K562 (cell line): ENCODE measurements at regions not wholly inside any gene's neighbourhood (a gene's known extent, or its start where the extent isn't known, plus 50 kb on each side); places are given as distances from the start of the nearest gene placed in this dataset.

Experiments used
- ATAC-seq: fragments of 200-7000 bp; cut with Tn5 transposase; 3 replicates; pipeline ENCODE4 v1.9.1; 2020; ENCODE audit warnings: moderate library complexity
- BruUV-seq: library from RNA; stranded (reverse); fragments of 400-500 nt; replicated peaks from 2 replicates; lab custom pipeline; 2021; lab: Mats Ljungman, UMichigan
- CTCF ChIA-PET: fragments of 300-600 bp; formaldehyde crosslinking; extraction: SDS; loops from one replicate; lab custom pipeline; 2021; ENCODE audit warnings: low intra/inter-chr PET ratio; lab: Yijun Ruan, JAX
- POLR2A ChIA-PET: fragments of 300-600, 350-650 bp; sonication (Branson Sonifier 250); formaldehyde crosslinking; extraction: SDS; loops from one replicate; lab custom pipeline; 2021; ENCODE audit warnings: antibody characterized with exemption, inconsistent platforms; lab: Yijun Ruan, JAX
- DNase-seq, 4 experiments: peaks; one replicate each; pipeline versions ENCODE4 v3.0.0 to v3.0.0-alpha.2; 2011 to 2018; ENCODE audit warnings: low spot score in 3 of 4, mixed read lengths in 3 of 4; ENCODE audit errors: extremely low read depth in 1 of 4
- FAIRE-seq: peaks from 2 replicates; lab custom pipeline; 2011; peaks lifted over from hg19 to GRCh38; lab: Jason Lieb, UNC
- H2AFZ ChIP-seq: 2 replicates; pipeline ENCODE4 v1.6.0; 2011; ENCODE audit warnings: low read depth, low read length, control low read depth, inconsistent platforms
- H3K27ac ChIP-seq: fragments of 200-600 bp; 3 replicates; pipeline ENCODE4 v1.8.0; 2011; ENCODE audit warnings: low read depth, mild to moderate bottlenecking, control low read depth, inconsistent platforms, low read length, moderate library complexity, mixed read lengths; ENCODE audit errors: extremely low read depth
- H3K27me3 ChIP-seq, 2 experiments: fragments of 300-600 bp in 1 of 2; 2 replicates in 1 of 2; 3 replicates in 1 of 2; pipeline versions ENCODE4 v1.6.0 to v1.8.0; 2011; ENCODE audit warnings: inconsistent platforms in 2 of 2, low read length in 2 of 2, mild to moderate bottlenecking in 1 of 2, mixed read lengths in 1 of 2, moderate library complexity in 1 of 2; ENCODE audit not compliant: control insufficient read depth in 2 of 2, insufficient read depth in 2 of 2
- H3K36me3 ChIP-seq: fragments of 300-600 bp; 3 replicates; pipeline ENCODE4 v1.8.0; 2011; ENCODE audit warnings: mild to moderate bottlenecking, low read length, inconsistent platforms; ENCODE audit not compliant: control insufficient read depth, insufficient read depth
- H3K4me1 ChIP-seq, 2 experiments: fragments of 200-600 bp in 1 of 2; replicated peaks in 1 of 2; 2 replicates in 1 of 2; 3 replicates in 1 of 2; pipeline versions ENCODE4 v1.5.1 to v1.8.0; 2011; ENCODE audit warnings: inconsistent platforms in 2 of 2, low read length in 2 of 2, mild to moderate bottlenecking in 1 of 2, mixed read lengths in 1 of 2, moderate library complexity in 1 of 2; ENCODE audit not compliant: control insufficient read depth in 2 of 2, insufficient read depth in 2 of 2
- H3K4me2 ChIP-seq: 2 replicates; pipeline ENCODE4 v1.6.1; 2011; ENCODE audit warnings: low read length, control low read depth, inconsistent platforms, mixed read lengths; ENCODE audit not compliant: insufficient read depth
- H3K4me3 ChIP-seq: fragments of 200-600 bp; sonication (generic), shearing (Covaris generic); 2 replicates; pipeline ENCODE4 v1.5.1; 2016; ENCODE audit warnings: control low read depth, inconsistent platforms
- H3K79me2 ChIP-seq: fragments of 200-600 bp; 3 replicates; pipeline ENCODE4 v1.8.0; 2011; ENCODE audit warnings: low read length, inconsistent platforms; ENCODE audit not compliant: control insufficient read depth, insufficient read depth
- H3K9ac ChIP-seq, 2 experiments: 2 replicates each; pipeline versions ENCODE4 v1.6.0 to v1.6.1; 2011; ENCODE audit warnings: low read depth in 2 of 2, low read length in 2 of 2, control low read depth in 1 of 2, inconsistent platforms in 1 of 2, mild to moderate bottlenecking in 1 of 2, mixed read lengths in 1 of 2; ENCODE audit not compliant: insufficient read depth in 1 of 2
- H3K9me1 ChIP-seq: one replicate; pipeline ENCODE4 v1.6.0; 2011; ENCODE audit warnings: inconsistent platforms, mild to moderate bottlenecking, low read length, moderate library complexity; ENCODE audit not compliant: control insufficient read depth, insufficient read depth
- H3K9me3 ChIP-seq: replicated peaks from 2 replicates; pipeline ENCODE4 v1.5.1; 2011; ENCODE audit warnings: low read depth, low read length, inconsistent platforms; ENCODE audit not compliant: control insufficient read depth, insufficient read depth
- H4K20me1 ChIP-seq: replicated peaks from 2 replicates; pipeline ENCODE4 v1.6.1; 2011; ENCODE audit warnings: low read length, inconsistent platforms, mixed read lengths; ENCODE audit not compliant: control insufficient read depth, insufficient read depth
- ARID1B ChIP-seq: fragments of 450-650 bp; IDR thresholded peaks from 2 replicates; pipeline ENCODE4 v1.6.1; 2016; ENCODE audit warnings: antibody characterized with exemption, mild to moderate bottlenecking, inconsistent platforms
- CBFA2T2 ChIP-seq: fragments of 450-650 bp; conservative IDR thresholded peaks from 2 replicates; pipeline ENCODE4 v1.6.1; 2017; ENCODE audit warnings: mild to moderate bottlenecking
- CREM ChIP-seq: IDR thresholded peaks from 2 replicates; pipeline ENCODE4 v1.6.1; 2014; ENCODE audit warnings: antibody characterized with exemption, low read depth
- CXXC5 ChIP-seq: fragments of 250-450 bp; sonication (Bioruptor Pico); IDR thresholded peaks from 2 replicates; pipeline ENCODE4 v1.8.0; 2022; ENCODE audit warnings: inconsistent platforms, mild to moderate bottlenecking, moderate library complexity
- MAFG ChIP-seq: fragments of 450-650 bp; conservative IDR thresholded peaks from 2 replicates; pipeline ENCODE4 v1.6.1; 2016; ENCODE audit warnings: missing genetic modification characterization, missing compliant biosample characterization
- MEIS2 ChIP-seq: fragments of 450-650 bp; IDR thresholded peaks from 2 replicates; pipeline ENCODE4 v1.6.1; 2014; ENCODE audit warnings: mild to moderate bottlenecking; ENCODE audit not compliant: partially characterized antibody
- PRDM10 ChIP-seq: fragments of 450-650 bp; IDR thresholded peaks from 2 replicates; pipeline ENCODE4 v1.6.1; 2018; ENCODE audit not compliant: partially characterized antibody
- RCOR1 ChIP-seq, 2 experiments: IDR thresholded peaks; 2 replicates each; pipeline ENCODE4 v1.6.1; 2012; ENCODE audit warnings: low read depth in 2 of 2, low read length in 2 of 2, borderline replicate concordance in 1 of 2, improper control_type of control experiment in 1 of 2
- SPI1 ChIP-seq: IDR thresholded peaks from 2 replicates; pipeline ENCODE4 v1.6.1; 2011; ENCODE audit warnings: low read depth, low read length, control low read depth, borderline replicate concordance
- TAL1 ChIP-seq: fragments of 450-650 bp; IDR thresholded peaks from 2 replicates; pipeline ENCODE4 v1.6.1; 2016; ENCODE audit warnings: mild to moderate bottlenecking
- TCF3 ChIP-seq: sonication (generic); formaldehyde crosslinking; IDR thresholded peaks from 2 replicates; pipeline ENCODE4 v1.4.0; 2020; ENCODE audit warnings: mild to moderate bottlenecking, missing genetic modification reagents
- YBX1 ChIP-seq: fragments of 450-650 bp; IDR thresholded peaks from 2 replicates; pipeline ENCODE4 v1.7.1; 2016; ENCODE audit warnings: mild to moderate bottlenecking
- ZFP30 ChIP-seq: fragments of 250-450 bp; sonication (Bioruptor Pico); IDR thresholded peaks from 2 replicates; pipeline ENCODE4 v1.8.0; 2022; ENCODE audit warnings: moderate library complexity, mild to moderate bottlenecking, inconsistent platforms, borderline replicate concordance
- WGBS: fragments of 100-300 bp; shearing (Covaris generic); methylation state at CpG from one replicate; pipeline ENCODE4 v1.1.6; 2016; ENCODE audit warnings: low coverage, mixed read lengths; ENCODE audit not compliant: insufficient coverage; ENCODE audit errors: missing lambda C conversion rate; 5-methylcytosine and 5-hydroxymethylcytosine counted together
- in situ Hi-C: fragments of 300-500 bp; cut with MboI; formaldehyde crosslinking; loops from 4 replicates; pipeline ENCODE4 v1.15.0; 2018; ENCODE audit warnings: inconsistent platforms, mixed read lengths
- intact Hi-C: fragments of 100-400 bp; cut with micrococcal nuclease; formaldehyde crosslinking; loops from 2 replicates; pipeline ENCODE4 v1.14.2; 2022
- TF ChIP-seq, protein P1 (sequence below): sonication (generic); formaldehyde crosslinking; IDR thresholded peaks from 2 replicates; pipeline ENCODE4 v1.8.1; 2023; ENCODE audit warnings: mild to moderate bottlenecking, missing genetic modification reagents

DNA sequence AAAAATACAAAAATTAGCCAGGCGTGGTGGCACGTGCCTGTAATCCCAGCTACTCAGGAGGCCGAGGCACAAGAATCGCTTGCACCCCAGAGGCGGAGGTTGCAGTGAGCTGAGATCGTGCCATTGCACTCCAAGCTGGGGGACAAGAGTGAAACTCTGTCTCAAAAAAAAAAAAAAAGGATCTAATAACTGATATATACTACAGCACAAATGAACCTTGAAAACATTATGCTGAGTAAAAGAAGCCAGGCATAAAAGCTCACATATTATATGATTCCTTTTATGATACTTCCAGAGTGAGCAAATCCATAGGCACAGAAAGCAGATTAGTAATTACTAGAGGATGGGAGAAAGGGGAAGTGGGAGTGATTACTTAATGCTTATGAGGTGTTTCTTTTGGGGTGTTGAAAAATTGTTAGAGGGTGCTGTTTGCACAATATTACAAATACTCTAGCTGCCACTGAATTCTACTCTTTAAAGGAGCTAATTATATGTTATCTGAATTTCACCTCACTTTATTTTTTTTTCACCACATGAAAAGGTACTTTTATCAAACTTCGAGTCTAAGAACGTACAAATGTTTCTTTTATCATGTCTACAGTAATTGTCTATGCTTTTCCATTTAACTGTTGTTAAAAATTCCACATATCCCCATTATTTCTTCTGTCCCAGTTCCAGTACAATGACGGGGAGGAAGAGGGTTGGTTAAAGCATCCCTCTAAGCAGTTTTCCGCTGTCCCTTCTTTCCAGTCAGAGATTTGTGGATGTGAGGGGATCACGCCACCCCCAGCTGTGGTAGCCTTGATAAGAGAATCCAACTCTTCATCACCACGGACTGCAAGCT is 77.7 kb upstream of the FAM174B start:
- in situ Hi-C loops (no loop called here), intact Hi-C loops (loop anchor here (10.0 kb wide), 1 partner anchor 321 kb away; no protein-coding TSS in a partner anchor)
- ATAC-seq: no peak
- H3K36me3 ChIP-seq: no peaks in the 10 kb centered on the region
- H3K9ac ChIP-seq: peak overlapping the region; percentile 58 to 89; a peak in 1 of 4 replicates
- H3K9me3 ChIP-seq: no peaks in the 10 kb centered on the region
- peak overlapping the region; percentile 71 for H3K4me2 ChIP-seq
- H3K79me2 ChIP-seq: no peaks in the 10 kb centered on the region
- 42% methylated on average over 12 of the region's 12 CpGs for WGBS
- H3K4me1 ChIP-seq: peaks cover 0 to 5% of the 10 kb centered on the region in 2 experiments; a peak in 3 of 5 replicates
- no peak overlapping the region for H3K27ac ChIP-seq
- ChIA-PET POLR2A (interaction anchor here (0.7 to 1.5 kb wide), 5 partner anchors 18 to 304 kb away, joined by 3 to 5 read pairs (median 3); no protein-coding TSS in a partner anchor), CTCF (interaction anchor here (0.5 kb wide), 1 partner anchor 676 kb away, joined by 5 read pairs; no protein-coding TSS in a partner anchor)
- peak overlapping the region; percentile 94 for H2AFZ ChIP-seq
- peaks cover 11 to 17% of the 10 kb centered on the region in 2 experiments for H3K27me3 ChIP-seq
- peak overlapping the region; percentile 43 for H3K4me3 ChIP-seq
- TSS peak; percentile 46 for BruUV-seq
- H4K20me1 ChIP-seq: no peaks in the 10 kb centered on the region
- peak in 1 of 4 experiments; percentile 66 for DNase-seq
- no peaks in the 10 kb centered on the region for H3K9me1 ChIP-seq
- no peak for FAIRE-seq
- TF ChIP-seq MEIS2 (peak; percentile 32), RCOR1 (IDR thresholded peaks at IDR 0.05; ENCODE audit: borderline replicate concordance in 1 of 2, low read depth in 2 of 2, low read length in 2 of 2) (peak in 1 of 2 experiments; percentile 65; a peak in 1 of 4 replicates), YBX1 (no peak), ZFP30 (CRISPR knock-in tag) (no peak), PRDM10 (peak; percentile 60), TAL1 (peak; percentile 64; the same call in 1 of the 2 replicates), MAFG (no peak), CXXC5 (no peak), CREM (0 out of 2 replicates have a peak, but pooled peaks have one; percentile 2), SPI1 (peak; percentile 95), TCF3 (CRISPR knock-in tag) (peak; percentile 42), CBFA2T2 (peak; percentile 45; the same call in 1 of the 2 replicates), ARID1B (peak; percentile 44; the same call in 1 of the 2 replicates)
- TF ChIP-seq, protein P1, sequence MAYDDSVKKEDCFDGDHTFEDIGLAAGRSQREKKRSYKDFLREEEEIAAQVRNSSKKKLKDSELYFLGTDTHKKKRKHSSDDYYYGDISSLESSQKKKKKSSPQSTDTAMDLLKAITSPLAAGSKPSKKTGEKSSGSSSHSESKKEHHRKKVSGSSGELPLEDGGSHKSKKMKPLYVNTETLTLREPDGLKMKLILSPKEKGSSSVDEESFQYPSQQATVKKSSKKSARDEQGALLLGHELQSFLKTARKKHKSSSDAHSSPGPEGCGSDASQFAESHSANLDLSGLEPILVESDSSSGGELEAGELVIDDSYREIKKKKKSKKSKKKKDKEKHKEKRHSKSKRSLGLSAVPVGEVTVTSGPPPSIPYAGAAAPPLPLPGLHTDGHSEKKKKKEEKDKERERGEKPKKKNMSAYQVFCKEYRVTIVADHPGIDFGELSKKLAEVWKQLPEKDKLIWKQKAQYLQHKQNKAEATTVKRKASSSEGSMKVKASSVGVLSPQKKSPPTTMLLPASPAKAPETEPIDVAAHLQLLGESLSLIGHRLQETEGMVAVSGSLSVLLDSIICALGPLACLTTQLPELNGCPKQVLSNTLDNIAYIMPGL: no peak
